Trophoblast cell (in vitro differentiated cells and primary cell): ENCODE measurements at regions not wholly inside any gene's neighbourhood (a gene's known extent, or its start where the extent isn't known, plus 50 kb on each side); places are given as distances from the start of the nearest gene placed in this dataset.
"Not testable (repeated sequence)": the region's sequence is repeated elsewhere in the genome, so short reads cannot be mapped to it uniquely, and the experiment has no call there.

Experiments used
- DNase-seq, 2 donors: peaks; one replicate each; pipeline ENCODE4 v3.0.0-alpha.2; 2016
- H2AFZ ChIP-seq: 2 replicates; pipeline ENCODE4 v1.6.1; 2013; ENCODE audit warnings: low read length, moderate library complexity, mild to moderate bottlenecking; ENCODE audit not compliant: insufficient read depth, poor library complexity
- H2AK5ac ChIP-seq: 2 replicates; pipeline ENCODE4 v1.6.1; 2013; ENCODE audit warnings: mild to moderate bottlenecking, low read length
- H2BK120ac ChIP-seq: 2 replicates; pipeline ENCODE4 v1.6.1; 2013; ENCODE audit warnings: low read length, mild to moderate bottlenecking, moderate library complexity; ENCODE audit not compliant: insufficient read depth, poor library complexity
- H2BK12ac ChIP-seq: 2 replicates; pipeline ENCODE4 v1.6.1; 2013; ENCODE audit warnings: mild to moderate bottlenecking, low read length, moderate library complexity
- H2BK5ac ChIP-seq: 2 replicates; pipeline ENCODE4 v1.6.1; 2013; ENCODE audit warnings: low read length, low read depth, moderate library complexity, mild to moderate bottlenecking; ENCODE audit not compliant: poor library complexity
- H3K14ac ChIP-seq: 2 replicates; pipeline ENCODE4 v1.6.1; 2013; ENCODE audit warnings: mild to moderate bottlenecking, low read length
- H3K18ac ChIP-seq: 2 replicates; pipeline ENCODE4 v1.6.1; 2013; ENCODE audit warnings: mild to moderate bottlenecking, low read length
- H3K23ac ChIP-seq: 2 replicates; pipeline ENCODE4 v1.6.1; 2013; ENCODE audit warnings: low read length
- H3K27ac ChIP-seq: 2 replicates; pipeline ENCODE4 v1.5.1; 2013; ENCODE audit warnings: low read depth, mild to moderate bottlenecking, inconsistent platforms, low read length, moderate library complexity
- H3K27me3 ChIP-seq: 2 replicates; pipeline ENCODE4 v1.6.1; 2013; ENCODE audit warnings: inconsistent platforms, mild to moderate bottlenecking, low read length, moderate library complexity; ENCODE audit not compliant: insufficient read depth
- H3K36me3 ChIP-seq, 2 experiments: 1 replicate in 1 of 2; 2 replicates in 1 of 2; pipeline ENCODE4 v1.6.1; 2013; ENCODE audit warnings: low read length in 2 of 2, mild to moderate bottlenecking in 2 of 2, moderate library complexity in 1 of 2; ENCODE audit not compliant: insufficient read depth in 2 of 2, control insufficient read depth in 1 of 2
- H3K4ac ChIP-seq: 2 replicates; pipeline ENCODE4 v1.6.1; 2013; ENCODE audit warnings: low read depth, mild to moderate bottlenecking, low read length, moderate library complexity
- H3K4me1 ChIP-seq, 2 experiments: 1 replicate in 1 of 2; 2 replicates in 1 of 2; pipeline ENCODE4 v1.6.1; 2013; ENCODE audit warnings: low read length in 2 of 2, mild to moderate bottlenecking in 2 of 2, moderate library complexity in 1 of 2; ENCODE audit not compliant: insufficient read depth in 2 of 2, control insufficient read depth in 1 of 2
- H3K4me2 ChIP-seq: 2 replicates; pipeline ENCODE4 v1.6.1; 2013; ENCODE audit warnings: inconsistent platforms, mild to moderate bottlenecking, low read length, moderate library complexity
- H3K4me3 ChIP-seq: 2 replicates; pipeline ENCODE4 v1.5.1; 2013; ENCODE audit warnings: mild to moderate bottlenecking, low read depth, low read length, inconsistent platforms
- H3K79me1 ChIP-seq: one replicate; pipeline ENCODE4 v1.6.1; 2013; ENCODE audit warnings: low read length
- H3K79me2 ChIP-seq: 2 replicates; pipeline ENCODE4 v1.6.1; 2013; ENCODE audit warnings: low read length, mild to moderate bottlenecking; ENCODE audit not compliant: control insufficient read depth, insufficient read depth, poor library complexity
- H3K9ac ChIP-seq: 2 replicates; pipeline ENCODE4 v1.6.1; 2013; ENCODE audit warnings: mild to moderate bottlenecking, low read length
- H3K9me3 ChIP-seq: 2 replicates; pipeline ENCODE4 v1.6.1; 2013; ENCODE audit warnings: low read depth, mild to moderate bottlenecking, control low read depth, inconsistent platforms, low read length; ENCODE audit not compliant: insufficient read depth
- H4K12ac ChIP-seq: 2 replicates; pipeline ENCODE4 v1.6.1; 2013; ENCODE audit warnings: low read depth, mild to moderate bottlenecking, low read length, moderate library complexity
- H4K8ac ChIP-seq: 2 replicates; pipeline ENCODE4 v1.6.1; 2013; ENCODE audit warnings: low read depth, mild to moderate bottlenecking, low read length, moderate library complexity
- H4K91ac ChIP-seq: one replicate; pipeline ENCODE4 v1.6.1; 2013; ENCODE audit warnings: low read depth, mild to moderate bottlenecking, low read length, moderate library complexity
- WGBS: extraction: QIAGEN DNeasy Blood & Tissue Kit; methylation state at CpG from one replicate; pipeline ENCODE4 v1.1.7; 2013; ENCODE audit warnings: missing lambda C conversion rate; ENCODE audit not compliant: insufficient read length, insufficient coverage; ENCODE audit errors: extremely low coverage; 5-methylcytosine and 5-hydroxymethylcytosine counted together

DNA sequence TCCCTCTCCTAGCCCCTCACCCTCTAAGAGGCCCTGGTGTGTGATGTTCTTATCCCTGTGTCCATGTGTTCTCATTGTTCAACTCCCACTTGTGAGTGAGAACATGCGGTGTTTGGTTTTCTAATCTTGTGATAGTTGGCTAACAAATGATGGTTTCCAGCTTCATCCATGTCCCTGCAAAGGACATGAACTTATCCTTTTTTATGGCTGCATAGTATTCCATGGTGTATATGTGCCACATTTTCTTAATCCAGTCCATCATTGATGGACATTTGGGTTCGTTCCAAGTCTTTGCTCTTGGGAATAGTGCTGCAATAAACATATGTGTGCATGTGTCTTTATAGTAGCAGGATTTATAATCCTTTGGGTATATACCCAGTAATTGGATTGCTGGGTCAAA lies 353.2 kb upstream of the EDA2R start:
- not testable (repeated sequence) for H2BK12ac ChIP-seq, H3K9me3 ChIP-seq, H4K8ac ChIP-seq, H3K4me3 ChIP-seq, H4K91ac ChIP-seq, DNase-seq, H4K12ac ChIP-seq, H3K18ac ChIP-seq, H3K4ac ChIP-seq, H2AK5ac ChIP-seq, H2BK120ac ChIP-seq, H3K23ac ChIP-seq, H2BK5ac ChIP-seq, H2AFZ ChIP-seq, H3K36me3 ChIP-seq, H3K79me2 ChIP-seq, H3K27me3 ChIP-seq, H3K9ac ChIP-seq, H3K4me1 ChIP-seq, H3K27ac ChIP-seq, H3K79me1 ChIP-seq, H3K4me2 ChIP-seq, H3K14ac ChIP-seq
- WGBS: no CpG with 5 or more reads among the region's 2 CpGs

DNA sequence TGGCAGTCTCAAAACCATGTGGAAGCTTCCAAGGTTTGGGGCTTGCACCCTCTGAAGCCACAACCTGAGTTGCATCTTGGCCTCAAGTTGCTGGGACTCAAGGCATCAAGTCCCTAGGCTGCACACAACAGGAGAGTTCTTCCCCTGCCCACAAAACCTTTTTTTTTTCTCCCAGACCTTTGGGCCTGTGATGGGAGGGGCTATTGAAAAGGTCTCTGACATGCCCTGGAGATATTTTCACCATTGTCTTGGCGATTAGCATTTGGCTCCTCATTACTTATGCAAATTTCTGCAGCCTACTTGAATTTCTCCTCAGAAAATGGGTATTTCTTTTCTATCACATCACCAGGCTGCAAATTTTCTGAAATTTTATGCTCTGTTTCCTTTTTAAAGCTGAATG lies 349.5 kb upstream of the EDA2R start:
- Histone ChIP-seq H3K9me3 (no peaks in the 10 kb centered on the region), H3K4me3 (no peak overlapping the region), H3K27me3 (no peaks in the 10 kb centered on the region), H3K14ac (no peak overlapping the region), H2AFZ (no peak overlapping the region), H2BK120ac (no peak overlapping the region), H3K18ac (no peak overlapping the region), H3K4me2 (no peak overlapping the region), H2AK5ac (no peak overlapping the region), H3K4ac (no peak overlapping the region), H3K79me1 (no peaks in the 10 kb centered on the region), H3K23ac (no peak overlapping the region), H2BK12ac (no peak overlapping the region), H2BK5ac (no peak overlapping the region), H3K79me2 (no peaks in the 10 kb centered on the region), H4K12ac (no peak overlapping the region), H4K91ac (no peak overlapping the region), H3K4me1 (no peaks in the 10 kb centered on the region), H4K8ac (no peak overlapping the region), H3K9ac (no peak overlapping the region), H3K27ac (no peak overlapping the region), H3K36me3 (no peaks in the 10 kb centered on the region)
- WGBS: no CpG with 5 or more reads among the region's 1 CpG
- DNase-seq: no peak

DNA sequence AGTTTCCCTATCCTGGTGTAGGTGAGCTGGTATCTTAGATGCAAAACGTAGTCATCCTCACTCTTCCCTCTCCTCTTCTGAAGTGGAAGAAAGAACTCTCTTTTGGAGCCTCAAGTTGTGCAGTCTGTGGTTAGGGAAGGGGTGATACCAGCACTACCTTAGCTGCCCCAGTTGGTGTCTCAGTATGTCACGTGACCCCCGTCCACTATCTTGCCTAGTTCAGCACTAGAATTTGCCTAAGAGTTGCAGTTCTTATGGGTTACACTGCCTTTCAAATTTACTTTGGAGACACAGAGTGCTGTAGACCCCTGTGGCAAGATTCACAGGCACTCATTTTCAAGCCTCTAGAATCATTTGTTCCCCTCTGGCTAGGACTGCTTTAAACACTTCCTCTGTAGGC lies 322.8 kb upstream of the EDA2R start:
- no peak overlapping the region for H3K4me2 ChIP-seq
- no peak overlapping the region for H3K18ac ChIP-seq
- H3K4me3 ChIP-seq: no peak overlapping the region
- no peak overlapping the region for H4K8ac ChIP-seq
- no peak overlapping the region for H3K23ac ChIP-seq
- WGBS: no CpG with 5 or more reads among the region's 3 CpGs
- H3K9me3 ChIP-seq: no peaks in the 10 kb centered on the region
- no peak overlapping the region for H3K9ac ChIP-seq
- no peaks in the 10 kb centered on the region for H3K79me2 ChIP-seq
- H2AK5ac ChIP-seq: no peak overlapping the region
- H2AFZ ChIP-seq: no peak overlapping the region
- no peaks in the 10 kb centered on the region for H3K36me3 ChIP-seq
- no peak overlapping the region for H3K27ac ChIP-seq
- no peak overlapping the region for H3K4ac ChIP-seq
- H2BK120ac ChIP-seq: no peak overlapping the region
- no peak overlapping the region for H2BK5ac ChIP-seq
- H3K14ac ChIP-seq: no peak overlapping the region
- H2BK12ac ChIP-seq: no peak overlapping the region
- no peaks in the 10 kb centered on the region for H3K27me3 ChIP-seq
- DNase-seq: no peak
- H3K79me1 ChIP-seq: no peaks in the 10 kb centered on the region
- no peaks in the 10 kb centered on the region for H3K4me1 ChIP-seq
- H4K91ac ChIP-seq: no peak overlapping the region
- H4K12ac ChIP-seq: no peak overlapping the region

DNA sequence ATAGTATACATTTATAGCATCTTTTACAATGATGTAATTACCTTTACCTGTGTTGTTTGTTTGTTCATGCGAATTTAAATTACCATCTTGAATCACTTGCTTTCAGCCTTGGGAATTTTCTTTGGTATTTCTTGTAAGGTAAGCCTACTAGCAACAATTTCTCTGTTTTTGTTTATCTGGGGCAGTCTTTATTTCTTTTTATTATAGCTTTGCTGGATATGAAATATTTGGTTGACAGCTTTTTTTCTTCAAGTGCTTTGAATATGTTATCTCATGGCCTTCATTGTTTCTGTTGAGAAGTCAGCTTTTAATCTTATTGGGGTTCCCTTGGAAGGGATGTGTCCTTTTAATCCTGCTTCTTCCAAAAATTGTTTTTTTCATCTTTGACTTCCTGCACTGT lies 292.8 kb upstream of the EDA2R start:
- H3K79me1 ChIP-seq: no peaks in the 10 kb centered on the region
- H3K27me3 ChIP-seq: no peaks in the 10 kb centered on the region
- no peaks in the 10 kb centered on the region for H3K36me3 ChIP-seq

More for the DNA sequence above, 292.8 kb upstream of the EDA2R start:
- H2BK120ac ChIP-seq: no peak overlapping the region
- WGBS: no CpG with 5 or more reads among the region's 1 CpG
- DNase-seq: no peak
- H2BK12ac ChIP-seq: no peak overlapping the region
- no peak overlapping the region for H2AFZ ChIP-seq
- no peak overlapping the region for H4K8ac ChIP-seq
- no peak overlapping the region for H3K23ac ChIP-seq
- no peak overlapping the region for H3K14ac ChIP-seq
- H3K9me3 ChIP-seq: no peaks in the 10 kb centered on the region
- no peak overlapping the region for H4K12ac ChIP-seq
- H2AK5ac ChIP-seq: no peak overlapping the region
- H3K27ac ChIP-seq: no peak overlapping the region
- no peak overlapping the region for H3K18ac ChIP-seq
- H2BK5ac ChIP-seq: no peak overlapping the region
- no peaks in the 10 kb centered on the region for H3K4me1 ChIP-seq
- H3K4ac ChIP-seq: no peak overlapping the region
- no peak overlapping the region for H3K4me2 ChIP-seq
- no peak overlapping the region for H3K4me3 ChIP-seq
- H4K91ac ChIP-seq: no peak overlapping the region
- no peaks in the 10 kb centered on the region for H3K79me2 ChIP-seq
- H3K9ac ChIP-seq: no peak overlapping the region
